Subcutaneous abdominal adipose tissue (tissue), 5 donors: ENCODE measurements at regions not wholly inside any gene's neighbourhood (a gene's known extent, or its start where the extent isn't known, plus 50 kb on each side); places are given as distances from the start of the nearest gene placed in this dataset.

Experiments used
- H3K27ac ChIP-seq: one replicate; pipeline ENCODE4 v1.7.0; 2013; ENCODE audit warnings: low read depth, mild to moderate bottlenecking, inconsistent platforms, low read length, moderate library complexity
- H3K27me3 ChIP-seq, 5 donors: one replicate each; pipeline ENCODE4 v1.7.0; 2013; ENCODE audit warnings: low read length in 5 of 5, inconsistent platforms in 1 of 5; ENCODE audit not compliant: control insufficient read depth in 5 of 5, insufficient read depth in 4 of 5
- H3K36me3 ChIP-seq, 5 donors: one replicate each; pipeline ENCODE4 v1.7.0; 2013; ENCODE audit warnings: low read length in 5 of 5; ENCODE audit not compliant: control insufficient read depth in 5 of 5, insufficient read depth in 5 of 5
- H3K4me1 ChIP-seq, 5 donors: one replicate each; pipeline ENCODE4 v1.7.0; 2013; ENCODE audit warnings: low read length in 5 of 5, mild to moderate bottlenecking in 3 of 5, moderate library complexity in 1 of 5; ENCODE audit not compliant: control insufficient read depth in 5 of 5, insufficient read depth in 5 of 5
- H3K4me3 ChIP-seq, 5 donors: one replicate each; pipeline ENCODE4 v1.7.0; 2013; ENCODE audit warnings: low read length in 5 of 5, low read depth in 1 of 5
- H3K9ac ChIP-seq, 5 donors: one replicate each; pipeline ENCODE4 v1.7.0; 2013; ENCODE audit warnings: low read length in 5 of 5, mild to moderate bottlenecking in 4 of 5, moderate library complexity in 3 of 5
- H3K9me3 ChIP-seq, 5 donors: one replicate each; pipeline ENCODE4 v1.7.0; 2013; ENCODE audit warnings: low read length in 5 of 5; ENCODE audit not compliant: control insufficient read depth in 5 of 5
- donor health status: healthy.
- donor health status: healthy.
- donor health status: healthy.
- donor health status: healthy.
- donor health status: healthy.

DNA sequence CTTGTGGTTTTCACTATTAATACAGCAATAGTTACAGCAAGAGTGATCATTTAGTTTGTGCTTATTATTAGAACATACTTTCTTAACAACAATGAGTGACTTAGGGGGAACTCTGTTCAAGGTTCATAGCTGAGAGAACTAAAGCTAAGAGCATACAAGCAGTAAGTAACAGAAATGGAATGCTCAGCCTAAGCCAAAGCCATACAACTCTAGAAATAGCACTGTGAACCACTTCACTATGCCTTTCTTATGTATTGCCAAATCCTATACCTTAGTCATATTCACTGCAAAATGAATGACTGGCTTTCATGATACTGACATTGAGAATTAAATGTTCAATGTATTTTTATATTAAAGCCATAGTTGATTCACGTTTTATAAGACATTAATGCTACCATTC is 599.7 kb upstream of the SLITRK1 start:
- H3K4me3 ChIP-seq = no peak overlapping the region
- no peaks in the 10 kb centered on the region for H3K4me1 ChIP-seq
- no peak overlapping the region for H3K9ac ChIP-seq
- no peaks in the 10 kb centered on the region for H3K27me3 ChIP-seq
- H3K27ac ChIP-seq = no peak overlapping the region
- no peaks in the 10 kb centered on the region for H3K9me3 ChIP-seq
- no peaks in the 10 kb centered on the region for H3K36me3 ChIP-seq

DNA sequence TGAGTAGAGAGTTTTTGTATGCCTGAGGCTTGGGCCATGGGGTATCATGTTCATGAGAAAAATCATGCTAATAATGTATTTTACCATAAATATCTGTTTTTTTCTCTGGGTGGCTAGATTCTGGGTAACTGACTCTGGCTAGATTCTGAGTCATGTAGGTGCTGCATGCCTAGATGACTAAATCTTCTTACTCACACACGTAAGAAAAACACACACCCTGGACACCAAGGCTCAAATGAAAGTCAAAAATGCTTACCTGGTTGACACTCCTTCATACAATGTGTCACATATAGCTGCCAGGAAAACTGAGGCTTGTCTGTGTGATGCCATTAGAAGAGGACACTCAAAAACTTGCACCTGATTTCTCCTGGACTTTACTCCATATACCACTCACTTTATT is 597.4 kb upstream of the SLITRK1 start:
- Histone ChIP-seq H3K36me3 (no peaks in the 10 kb centered on the region), H3K9ac (no peak overlapping the region), H3K4me3 (no peak overlapping the region), H3K4me1 (no peaks in the 10 kb centered on the region), H3K27ac (no peak overlapping the region), H3K27me3 (no peaks in the 10 kb centered on the region), H3K9me3 (no peaks in the 10 kb centered on the region)

DNA sequence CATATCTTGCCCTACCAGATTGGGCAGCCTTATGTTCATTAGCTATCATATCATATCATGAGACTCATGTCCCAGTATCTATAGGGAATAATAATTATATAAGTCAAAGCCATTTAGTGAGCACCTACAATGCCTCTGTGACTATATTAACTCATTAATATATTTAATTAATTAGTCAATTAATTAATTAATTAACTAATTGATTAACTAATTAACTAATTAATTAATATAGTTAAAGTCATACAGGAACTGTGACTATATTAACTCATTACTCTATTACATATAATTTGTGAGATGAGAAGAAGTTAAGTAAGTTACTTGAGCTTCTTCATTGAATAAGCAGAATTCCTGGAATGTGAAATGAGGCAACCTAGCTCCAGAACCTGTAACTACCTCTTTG is 588.3 kb upstream of the SLITRK1 start:
- Histone ChIP-seq H3K36me3 (no peaks in the 10 kb centered on the region), H3K27me3 (no peaks in the 10 kb centered on the region), H3K4me1 (no peaks in the 10 kb centered on the region), H3K4me3 (no peak overlapping the region), H3K9me3 (no peaks in the 10 kb centered on the region), H3K27ac (no peak overlapping the region), H3K9ac (no peak overlapping the region)

DNA sequence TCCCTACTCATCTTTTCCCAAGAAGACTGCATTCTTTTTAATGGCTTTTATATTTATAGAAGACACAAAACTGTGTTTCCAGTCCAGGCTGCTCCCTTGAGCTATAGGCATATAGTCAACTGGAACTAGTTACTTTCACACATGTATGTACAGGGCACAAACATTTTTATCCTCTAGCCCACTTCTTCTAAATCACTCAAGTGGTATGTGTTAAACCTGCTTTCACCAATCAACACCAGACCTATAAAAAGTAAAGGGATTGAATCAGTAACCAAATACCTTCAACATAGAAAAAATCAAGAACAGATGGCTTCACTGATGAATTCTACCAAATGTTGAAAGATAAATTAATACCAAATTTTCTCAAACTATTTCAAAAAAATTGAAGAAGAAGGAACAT is 584.2 kb upstream of the SLITRK1 start:
- Histone ChIP-seq H3K36me3 (no peaks in the 10 kb centered on the region), H3K4me3 (no peak overlapping the region), H3K9me3 (peaks cover 0 to 3% (median 0%) of the 10 kb centered on the region in 5 donors)

DNA sequence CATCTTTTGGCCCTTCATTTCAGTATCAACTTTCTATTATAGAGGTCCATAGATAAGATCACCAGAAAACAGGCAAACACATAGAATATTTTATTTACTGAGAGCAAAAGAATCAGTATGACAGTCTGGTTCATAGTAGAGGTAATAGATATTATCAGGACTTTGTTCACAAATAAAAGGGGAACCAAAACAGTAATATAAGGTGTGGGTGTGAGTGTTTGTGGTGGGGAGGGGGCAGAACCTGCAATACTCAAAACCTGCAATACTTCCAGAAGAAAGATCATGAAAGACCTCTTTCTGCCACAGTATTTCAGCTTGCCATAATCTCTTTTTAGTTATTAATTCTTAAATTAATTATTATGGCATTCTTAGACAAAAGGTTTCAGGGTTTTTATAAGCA is 578.7 kb upstream of the SLITRK1 start:
- Histone ChIP-seq H3K4me1 (no peaks in the 10 kb centered on the region), H3K4me3 (no peak overlapping the region), H3K27me3 (no peaks in the 10 kb centered on the region), H3K9ac (no peak overlapping the region), H3K36me3 (no peaks in the 10 kb centered on the region), H3K9me3 (peaks cover 0 to 3% (median 0%) of the 10 kb centered on the region in 5 donors), H3K27ac (no peak overlapping the region)

More for the DNA sequence above, 584.2 kb upstream of the SLITRK1 start:
- no peak overlapping the region for H3K9ac ChIP-seq
- H3K27ac ChIP-seq = no peak overlapping the region
- H3K27me3 ChIP-seq = no peaks in the 10 kb centered on the region
- H3K4me1 ChIP-seq = no peaks in the 10 kb centered on the region

DNA sequence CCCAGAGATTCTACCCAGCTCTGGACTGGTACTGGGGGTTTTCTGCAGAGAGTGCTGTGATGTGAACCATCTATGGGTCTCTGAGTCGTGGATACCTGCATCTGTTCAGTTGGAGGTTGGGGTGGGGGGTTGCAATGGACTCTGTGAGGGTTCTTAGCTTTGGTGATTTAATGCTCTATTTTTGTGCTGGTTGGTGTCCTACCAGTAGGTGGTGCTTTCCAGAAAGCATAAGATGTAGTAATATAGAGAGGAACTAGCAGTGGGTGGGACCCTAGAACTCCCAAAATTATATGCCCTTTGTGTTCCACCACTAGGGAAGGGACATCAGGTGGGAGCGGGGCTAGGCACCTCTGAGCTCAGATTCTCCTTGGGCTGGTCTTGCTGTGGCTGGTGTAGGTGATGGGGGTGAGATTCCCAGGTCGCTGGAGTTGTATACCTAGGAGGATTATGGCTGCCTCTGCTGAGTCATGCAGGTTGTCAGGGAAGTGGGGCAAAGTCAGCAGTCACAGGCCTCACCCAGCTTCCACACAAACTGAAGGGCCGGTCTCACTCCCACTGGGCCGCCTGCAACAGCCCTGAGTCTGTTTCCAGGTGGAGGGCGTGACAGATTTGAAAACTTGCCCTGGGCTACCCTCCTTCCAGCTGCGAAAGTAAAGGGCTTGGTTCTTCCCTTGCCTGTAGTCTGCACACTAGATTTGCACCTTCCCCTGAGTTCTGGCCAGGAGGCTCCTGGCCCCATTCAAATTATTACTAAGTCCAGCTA is 573.0 kb upstream of the SLITRK1 start:
- no peaks in the 10 kb centered on the region for H3K9me3 ChIP-seq
- H3K4me1 ChIP-seq = no peaks in the 10 kb centered on the region
- no peak overlapping the region for H3K9ac ChIP-seq
- H3K27ac ChIP-seq = no peak overlapping the region
- H3K27me3 ChIP-seq = no peaks in the 10 kb centered on the region
- H3K36me3 ChIP-seq = no peaks in the 10 kb centered on the region
- no peak overlapping the region for H3K4me3 ChIP-seq

DNA sequence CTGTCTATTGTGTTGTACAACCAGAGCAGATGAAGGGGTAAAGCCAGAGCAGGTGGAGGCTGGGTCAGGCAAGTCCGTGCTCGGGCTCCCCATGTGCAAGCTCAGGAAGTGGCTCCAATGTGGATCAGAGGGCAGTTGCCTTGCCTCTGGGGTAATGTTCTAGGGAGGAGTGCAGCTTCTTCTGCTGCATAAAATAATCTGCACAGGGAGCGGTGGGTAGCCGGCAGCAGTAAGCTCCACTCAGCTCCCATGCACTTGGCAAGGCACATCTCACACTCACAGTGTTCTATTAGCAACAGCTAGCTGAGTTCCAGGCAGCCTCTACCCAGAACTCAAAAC is 565.3 kb upstream of the SLITRK1 start:
- Histone ChIP-seq H3K27me3 (no peaks in the 10 kb centered on the region), H3K27ac (no peak overlapping the region), H3K9me3 (peaks cover 0 to 3% (median 0%) of the 10 kb centered on the region in 5 donors), H3K36me3 (no peaks in the 10 kb centered on the region), H3K4me1 (peaks cover 0 to 16% (median 11%) of the 10 kb centered on the region in 5 donors), H3K4me3 (peak overlapping the region in 4 of 5 donors; percentile 23 to 52 (median 36)), H3K9ac (no peak overlapping the region)

DNA sequence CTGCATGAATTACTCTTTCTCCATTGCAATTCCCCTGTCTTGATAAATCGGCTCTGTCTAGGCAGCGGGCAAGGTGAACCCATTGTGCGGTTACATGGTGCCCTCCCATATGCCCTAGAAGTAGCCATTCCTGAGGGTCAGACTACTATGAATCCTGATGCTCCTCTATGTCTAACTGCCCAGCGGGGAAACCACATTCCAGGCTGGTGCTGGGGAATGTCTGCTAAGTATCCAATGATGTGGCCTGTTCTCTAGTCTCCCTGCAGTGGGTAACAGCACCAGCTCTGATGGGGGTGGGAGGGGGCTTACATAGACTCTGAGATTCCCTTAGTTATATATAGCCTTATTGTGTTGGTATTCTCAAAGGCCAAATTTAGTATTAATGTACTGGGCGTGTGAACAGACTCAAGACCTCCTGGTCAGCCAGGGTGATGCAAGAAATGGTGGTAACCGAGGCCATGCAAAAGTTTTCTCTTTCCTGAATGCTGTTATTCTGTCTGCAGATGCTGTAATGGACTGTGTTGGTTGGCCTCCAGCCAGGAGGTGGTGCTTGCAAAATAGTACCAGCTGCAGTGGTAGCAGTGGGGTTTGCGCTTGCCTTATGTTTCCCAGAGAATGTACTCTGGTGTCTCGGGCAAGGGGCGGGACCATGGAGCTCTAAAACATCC is 564.8 kb upstream of the SLITRK1 start:
- Histone ChIP-seq H3K4me1 (peaks cover 0 to 16% (median 11%) of the 10 kb centered on the region in 5 donors), H3K36me3 (no peaks in the 10 kb centered on the region), H3K9ac (no peak overlapping the region), H3K27me3 (no peaks in the 10 kb centered on the region), H3K4me3 (peak overlapping the region in 4 of 5 donors; percentile 23 to 52 (median 36)), H3K27ac (no peak overlapping the region), H3K9me3 (peaks cover 0 to 3% (median 0%) of the 10 kb centered on the region in 5 donors)

DNA sequence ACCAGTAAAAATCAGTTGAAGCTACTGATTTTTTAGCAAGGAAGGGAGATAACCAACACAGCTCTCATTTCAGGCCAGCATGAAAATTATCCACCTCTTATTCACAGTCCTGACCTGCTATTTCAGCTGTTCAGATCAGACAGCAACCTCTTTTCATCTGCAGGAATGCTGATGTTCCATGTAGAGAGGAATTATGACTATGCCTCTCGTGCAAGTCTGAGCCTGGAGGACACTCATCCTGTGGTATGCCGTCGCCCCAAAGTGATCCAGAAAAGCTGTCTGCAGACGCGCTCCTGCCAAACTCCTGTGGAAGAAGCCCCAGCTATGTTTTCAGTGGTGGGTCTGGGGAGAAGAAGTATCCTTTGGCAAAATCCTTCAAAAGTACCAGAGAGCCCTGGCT is 563.5 kb upstream of the SLITRK1 start:
- Histone ChIP-seq H3K4me1 (peaks cover 0 to 16% (median 11%) of the 10 kb centered on the region in 5 donors), H3K27ac (no peak overlapping the region), H3K36me3 (no peaks in the 10 kb centered on the region), H3K4me3 (no peak overlapping the region), H3K9me3 (peaks cover 0 to 3% (median 0%) of the 10 kb centered on the region in 5 donors), H3K27me3 (no peaks in the 10 kb centered on the region), H3K9ac (no peak overlapping the region)

DNA sequence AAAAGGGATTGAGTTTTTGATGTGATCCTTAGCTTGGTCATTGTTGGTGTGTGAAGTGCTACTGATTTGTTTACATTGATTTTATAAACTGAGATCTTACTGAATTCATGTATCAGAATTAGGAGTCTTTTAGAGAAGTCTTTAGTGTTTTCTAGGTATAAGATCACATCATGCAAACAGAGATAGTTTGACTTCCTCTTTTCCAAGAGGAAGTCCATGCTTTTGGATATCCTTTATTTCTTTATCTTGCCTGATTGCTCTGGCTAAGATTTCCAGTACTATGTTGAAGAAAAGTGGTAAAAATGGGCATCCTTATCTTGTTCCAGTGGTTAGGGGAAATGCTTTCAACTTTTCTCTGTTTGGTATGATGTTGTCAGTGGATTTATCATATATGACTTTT is 561.2 kb upstream of the SLITRK1 start:
- Histone ChIP-seq H3K27me3 (no peaks in the 10 kb centered on the region), H3K9me3 (peaks cover 0 to 3% (median 0%) of the 10 kb centered on the region in 5 donors), H3K36me3 (no peaks in the 10 kb centered on the region), H3K27ac (no peak overlapping the region), H3K9ac (no peak overlapping the region), H3K4me3 (no peak overlapping the region), H3K4me1 (peaks cover 0 to 16% (median 11%) of the 10 kb centered on the region in 5 donors)
